Transverse colon (tissue), 4 donors: ENCODE measurements at regions not wholly inside any gene's neighbourhood (a gene's known extent, or its start where the extent isn't known, plus 50 kb on each side); places are given as distances from the start of the nearest gene placed in this dataset.

ENCODE experiments used
- CTCF ChIP-seq, 5 experiments: fragments of 200-600 bp in 3 of 5; fragments of 450-650 bp in 2 of 5; sonication (generic) in 3 of 5; IDR thresholded peaks; 1 replicate in 2 of 5; 2 replicates in 3 of 5; pipeline ENCODE4 v1.5.1; 2016 to 2017; ENCODE audit warnings: antibody characterized with exemption in 5 of 5, inconsistent platforms in 3 of 5, mild to moderate bottlenecking in 2 of 5, moderate library complexity in 1 of 5
- EP300 ChIP-seq: sonication (generic); formaldehyde crosslinking; IDR thresholded peaks from one replicate; pipeline ENCODE4 v1.6.1; 2017; ENCODE audit warnings: antibody characterized with exemption, low read depth
- POLR2A ChIP-seq: fragments of 450-650 bp; IDR thresholded peaks from one replicate; pipeline ENCODE4 v1.6.1; 2016; ENCODE audit warnings: antibody characterized with exemption, mild to moderate bottlenecking, moderate library complexity
- POLR2AphosphoS5 ChIP-seq, 3 donors: sonication (generic); formaldehyde crosslinking; IDR thresholded peaks; one replicate each; pipeline ENCODE4 v1.6.1; 2016; ENCODE audit warnings: antibody characterized with exemption in 3 of 3

GRCh38 chr12:28051516-28052354, 79.2 kb upstream of the PTHLH start:
- TF ChIP-seq CTCF (IDR thresholded peaks at IDR 0.05) (no peak), EP300 (no peak), POLR2AphosphoS5 (IDR thresholded peaks at IDR 0.05) (no peak), POLR2A (no peak)
